HUES6 (cell line): ENCODE measurements at regions not wholly inside any gene's neighbourhood (a gene's known extent, or its start where the extent isn't known, plus 50 kb on each side); places are given as distances from the start of the nearest gene placed in this dataset.

Experiments
- H3K27ac ChIP-seq: 2 replicates; pipeline ENCODE4 v1.7.0; 2013; ENCODE audit warnings: low read depth, mild to moderate bottlenecking, low read length, inconsistent platforms
- H3K27me3 ChIP-seq: 2 replicates; pipeline ENCODE4 v1.6.1; 2013; ENCODE audit warnings: low read length; ENCODE audit not compliant: control insufficient read depth, insufficient read depth
- H3K36me3 ChIP-seq: 2 replicates; pipeline ENCODE4 v1.6.1; 2013; ENCODE audit warnings: low read length; ENCODE audit not compliant: control insufficient read depth, insufficient read depth
- H3K4me1 ChIP-seq: 2 replicates; pipeline ENCODE4 v1.6.1; 2013; ENCODE audit warnings: low read length; ENCODE audit not compliant: control insufficient read depth, insufficient read depth
- H3K4me3 ChIP-seq: 2 replicates; pipeline ENCODE4 v1.5.1; 2013; ENCODE audit warnings: low read depth, low read length
- H3K9ac ChIP-seq: one replicate; pipeline ENCODE4 v1.6.1; 2013; ENCODE audit warnings: mild to moderate bottlenecking, low read length
- H3K9me3 ChIP-seq: 2 replicates; pipeline ENCODE4 v1.6.1; 2013; ENCODE audit warnings: low read depth, low read length; ENCODE audit not compliant: control insufficient read depth, insufficient read depth

DNA sequence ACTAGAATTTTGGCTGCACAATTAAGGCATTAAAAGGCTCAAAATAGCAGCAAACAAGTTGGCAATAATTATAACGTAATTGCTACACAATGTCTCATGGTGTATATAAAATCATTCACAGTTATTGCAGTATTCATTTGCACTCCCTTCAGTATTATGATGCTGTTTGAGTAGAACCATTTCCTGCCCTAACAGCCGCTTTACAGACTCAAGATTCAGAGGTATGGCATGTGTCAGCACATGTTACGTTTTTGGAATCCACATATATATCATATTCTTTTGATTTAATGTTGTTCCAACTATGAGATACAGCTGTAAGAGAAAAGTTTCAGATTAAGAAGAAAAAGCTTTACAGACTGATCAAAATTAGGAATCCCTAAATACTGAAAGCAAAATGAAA lies 56.3 kb upstream of the NCKAP5 start:
- H3K4me3 ChIP-seq = no peak overlapping the region
- no peak overlapping the region for H3K9ac ChIP-seq
- H3K27me3 ChIP-seq = no peaks in the 10 kb centered on the region
- H3K9me3 ChIP-seq = peaks cover 5% of the 10 kb centered on the region
- no peak overlapping the region for H3K27ac ChIP-seq
- H3K4me1 ChIP-seq = peaks cover 11% of the 10 kb centered on the region
- no peaks in the 10 kb centered on the region for H3K36me3 ChIP-seq

DNA sequence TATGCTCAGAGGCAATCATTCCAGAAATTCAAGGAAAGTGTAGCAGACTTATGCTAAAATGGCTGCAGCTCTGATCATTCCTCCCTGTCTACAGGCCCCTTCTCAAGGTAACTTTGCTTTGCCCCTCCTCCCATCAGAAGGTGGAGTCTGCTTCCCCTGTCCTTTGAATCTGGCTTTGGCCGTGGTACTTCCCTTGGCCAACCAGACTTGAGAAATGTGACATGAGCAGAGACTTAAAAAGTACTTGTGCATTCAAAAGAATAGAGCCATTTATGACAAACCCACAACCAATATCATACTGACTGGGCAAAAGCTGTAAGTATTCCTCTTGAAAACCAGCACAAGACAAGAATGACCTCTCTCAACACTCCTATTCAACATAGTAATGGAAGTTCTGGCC lies 59.5 kb upstream of the NCKAP5 start:
- Histone ChIP-seq H3K36me3 (no peaks in the 10 kb centered on the region), H3K4me1 (peaks cover 11% of the 10 kb centered on the region), H3K9ac (no peak overlapping the region), H3K9me3 (peaks cover 5% of the 10 kb centered on the region), H3K27me3 (no peaks in the 10 kb centered on the region), H3K27ac (no peak overlapping the region), H3K4me3 (no peak overlapping the region)

DNA sequence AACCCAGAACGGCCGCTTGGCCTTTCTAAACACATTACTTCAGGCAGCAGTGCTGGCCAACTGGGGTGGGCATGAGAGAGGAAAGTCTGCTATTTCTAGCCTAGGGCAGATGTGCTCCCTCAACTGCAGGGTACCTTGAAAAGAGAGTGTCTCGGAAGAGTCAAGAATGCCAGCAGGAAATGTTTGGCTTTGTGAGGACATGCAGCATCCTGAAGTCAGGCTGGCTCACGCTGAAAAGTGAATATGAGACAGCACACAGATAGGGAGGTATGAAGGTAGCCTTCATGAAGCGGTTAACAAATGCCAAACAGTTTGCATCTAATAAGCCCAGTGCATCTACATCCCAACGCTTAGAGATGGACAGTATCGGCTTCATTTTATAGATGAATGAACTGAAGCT lies 65.0 kb upstream of the NCKAP5 start:
- H3K36me3 ChIP-seq = no peaks in the 10 kb centered on the region
- no peak overlapping the region for H3K9ac ChIP-seq
- H3K4me1 ChIP-seq = peaks cover 4% of the 10 kb centered on the region; the same call in 1 of the 2 replicates
- no peak overlapping the region for H3K27ac ChIP-seq
- no peaks in the 10 kb centered on the region for H3K9me3 ChIP-seq
- no peaks in the 10 kb centered on the region for H3K27me3 ChIP-seq
- no peak overlapping the region for H3K4me3 ChIP-seq

- Histone ChIP-seq H3K27ac (no peak overlapping the region), H3K9ac (no peak overlapping the region), H3K9me3 (no peaks in the 10 kb centered on the region), H3K36me3 (no peaks in the 10 kb centered on the region), H3K4me1 (peaks cover 4% of the 10 kb centered on the region; the same call in 1 of the 2 replicates), H3K27me3 (no peaks in the 10 kb centered on the region), H3K4me3 (no peak overlapping the region)
These were observed 65.7 kb upstream of the NCKAP5 start for GRCh38 chr2:133633881-133634409.

- Histone ChIP-seq H3K4me3 (no peak overlapping the region), H3K27ac (no peak overlapping the region), H3K9me3 (no peaks in the 10 kb centered on the region), H3K27me3 (no peaks in the 10 kb centered on the region), H3K4me1 (peaks cover 4% of the 10 kb centered on the region; the same call in 1 of the 2 replicates), H3K36me3 (no peaks in the 10 kb centered on the region), H3K9ac (no peak overlapping the region)
These were observed 66.9 kb upstream of the NCKAP5 start for GRCh38 chr2:133635131-133635530.

GRCh38 chr2:133636287-133636686 lies 68.0 kb upstream of the NCKAP5 start:
- Histone ChIP-seq H3K36me3 (no peaks in the 10 kb centered on the region), H3K27me3 (no peaks in the 10 kb centered on the region), H3K4me1 (peaks cover 4% of the 10 kb centered on the region; the same call in 1 of the 2 replicates), H3K27ac (no peak overlapping the region), H3K4me3 (no peak overlapping the region), H3K9me3 (no peaks in the 10 kb centered on the region), H3K9ac (no peak overlapping the region)

DNA sequence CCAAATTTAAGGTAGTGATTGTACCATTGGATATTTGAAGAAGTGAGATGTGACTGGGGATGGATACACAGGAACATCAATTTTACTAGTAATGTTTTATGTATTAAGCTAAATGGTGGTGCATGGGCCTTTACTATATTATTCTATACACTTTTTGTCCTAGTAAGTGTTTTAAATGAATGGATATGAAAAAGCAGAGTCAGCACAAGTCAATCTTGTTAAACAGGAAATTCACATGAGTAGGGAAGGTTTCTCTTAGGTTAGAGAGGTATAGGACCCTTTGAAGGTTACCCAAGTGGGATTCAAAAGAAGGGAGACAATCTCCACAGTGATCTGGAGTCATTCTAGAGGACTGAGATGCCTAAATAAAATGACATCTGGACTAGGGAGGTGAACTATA lies 71.8 kb upstream of the NCKAP5 start:
- H3K27ac ChIP-seq = no peak overlapping the region
- no peak overlapping the region for H3K9ac ChIP-seq
- H3K27me3 ChIP-seq = no peaks in the 10 kb centered on the region
- H3K36me3 ChIP-seq = no peaks in the 10 kb centered on the region
- H3K4me1 ChIP-seq = peaks cover 14% of the 10 kb centered on the region
- H3K4me3 ChIP-seq = no peak overlapping the region
- H3K9me3 ChIP-seq = no peaks in the 10 kb centered on the region

DNA sequence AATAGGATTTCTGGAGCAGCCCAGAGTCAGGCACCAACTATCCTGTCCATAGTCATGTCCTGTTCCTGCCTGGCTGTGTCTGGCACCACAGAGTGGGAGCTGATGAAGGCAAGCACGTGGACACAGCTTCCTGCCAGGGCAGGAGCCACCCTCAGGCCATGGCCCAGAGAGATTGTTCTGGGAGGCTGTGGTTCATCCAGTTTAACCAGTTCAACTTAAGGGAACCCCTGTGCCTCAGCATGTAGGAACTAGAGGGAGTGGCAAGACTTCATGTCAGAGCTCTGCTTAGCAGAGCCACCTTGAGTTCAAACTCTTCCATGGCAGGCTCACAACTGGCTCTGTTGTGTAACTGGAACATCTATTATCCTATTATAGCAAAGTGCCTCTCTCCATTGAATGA lies 73.2 kb upstream of the NCKAP5 start:
- Histone ChIP-seq H3K9me3 (no peaks in the 10 kb centered on the region), H3K27me3 (no peaks in the 10 kb centered on the region), H3K36me3 (no peaks in the 10 kb centered on the region), H3K4me1 (peaks cover 11% of the 10 kb centered on the region), H3K9ac (no peak overlapping the region), H3K27ac (no peak overlapping the region), H3K4me3 (no peak overlapping the region)

- no peaks in the 10 kb centered on the region for H3K36me3 ChIP-seq
These were observed 73.9 kb upstream of the NCKAP5 start for GRCh38 chr2:133641942-133642725.

DNA sequence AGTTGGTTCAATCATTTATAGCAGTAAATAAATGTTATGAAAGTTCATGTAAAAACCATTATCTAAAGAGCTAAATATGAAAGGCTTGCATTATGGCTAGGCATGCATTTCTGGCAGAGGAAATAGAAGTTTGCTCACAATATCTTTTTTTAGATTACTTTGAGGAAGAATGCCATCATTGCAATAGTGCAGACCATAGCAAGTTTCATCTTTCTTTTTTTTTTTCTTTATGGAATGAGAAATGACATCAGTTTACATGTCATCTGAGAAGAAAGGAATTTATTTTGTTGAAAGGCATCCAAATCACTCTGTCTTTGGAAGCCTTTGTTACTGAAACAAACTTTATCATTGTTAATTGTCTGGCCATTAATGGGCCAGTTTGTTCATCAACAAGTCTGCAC lies 74.5 kb upstream of the NCKAP5 start:
- Histone ChIP-seq H3K36me3 (no peaks in the 10 kb centered on the region), H3K4me1 (peaks cover 10% of the 10 kb centered on the region), H3K27me3 (no peaks in the 10 kb centered on the region), H3K27ac (no peak overlapping the region), H3K4me3 (no peak overlapping the region), H3K9me3 (no peaks in the 10 kb centered on the region), H3K9ac (no peak overlapping the region)

More at GRCh38 chr2:133641942-133642725, 73.9 kb upstream of the NCKAP5 start:
- Histone ChIP-seq H3K27me3 (no peaks in the 10 kb centered on the region), H3K9me3 (no peaks in the 10 kb centered on the region), H3K4me3 (no peak overlapping the region), H3K4me1 (peaks cover 10% of the 10 kb centered on the region), H3K9ac (no peak overlapping the region), H3K27ac (no peak overlapping the region)

DNA sequence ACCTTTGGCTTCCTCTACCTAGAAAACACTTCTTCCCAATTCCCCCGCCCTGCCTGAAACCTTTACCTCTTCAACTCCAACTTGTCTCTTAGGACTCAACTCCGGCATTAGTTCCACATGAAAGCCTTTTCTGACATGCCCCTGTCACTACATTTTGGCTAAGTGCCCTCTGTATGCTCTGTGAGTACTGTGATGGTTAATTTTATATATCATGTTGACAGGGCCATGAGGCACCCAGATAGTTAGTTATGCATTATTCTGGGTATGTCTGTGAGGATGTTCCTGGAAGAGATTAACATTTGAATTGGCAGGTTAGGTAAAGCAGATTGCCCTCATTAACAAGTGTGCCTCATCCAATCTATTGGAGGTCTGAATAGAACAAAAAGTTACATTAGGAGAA lies 75.6 kb upstream of the NCKAP5 start:
- Histone ChIP-seq H3K27ac (no peak overlapping the region), H3K36me3 (no peaks in the 10 kb centered on the region), H3K9ac (no peak overlapping the region), H3K27me3 (no peaks in the 10 kb centered on the region), H3K4me3 (no peak overlapping the region), H3K4me1 (peaks cover 10% of the 10 kb centered on the region), H3K9me3 (no peaks in the 10 kb centered on the region)
